GM18868 (cell line): ENCODE measurements at regions not wholly inside any gene's neighbourhood (a gene's known extent, or its start where the extent isn't known, plus 50 kb on each side); places are given as distances from the start of the nearest gene placed in this dataset.
"Not testable (repeated sequence)": the region's sequence is repeated elsewhere in the genome, so short reads cannot be mapped to it uniquely, and the experiment has no call there.

Source experiments
- ATAC-seq: cut with Tn5 transposase; IDR thresholded peaks from one replicate; pipeline ENCODE4 v1.9.1; 2021; ENCODE audit warnings: mild to moderate bottlenecking, moderate library complexity; ENCODE audit not compliant: unreplicated experiment

DNA sequence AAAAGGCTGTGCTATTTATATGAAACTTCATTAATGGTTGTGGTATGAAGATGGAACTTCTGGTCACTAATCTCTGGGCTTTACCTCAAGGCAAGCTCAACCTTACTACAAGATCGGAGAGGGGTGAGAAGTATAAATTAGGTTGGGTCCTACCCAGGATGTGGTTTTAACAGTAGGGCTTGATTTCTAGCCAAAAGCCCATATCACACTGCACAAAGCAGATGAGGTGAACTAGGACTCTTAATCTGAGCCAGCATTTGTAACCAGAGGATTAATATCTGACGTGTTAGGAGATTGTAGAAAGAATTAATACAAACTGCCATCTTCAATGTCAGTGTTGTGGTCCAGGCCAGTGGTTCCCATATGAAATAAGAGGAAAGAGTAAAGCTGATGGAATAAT, 86.4 kb upstream of the RGPD4 start:
- ATAC-seq = no peak

DNA sequence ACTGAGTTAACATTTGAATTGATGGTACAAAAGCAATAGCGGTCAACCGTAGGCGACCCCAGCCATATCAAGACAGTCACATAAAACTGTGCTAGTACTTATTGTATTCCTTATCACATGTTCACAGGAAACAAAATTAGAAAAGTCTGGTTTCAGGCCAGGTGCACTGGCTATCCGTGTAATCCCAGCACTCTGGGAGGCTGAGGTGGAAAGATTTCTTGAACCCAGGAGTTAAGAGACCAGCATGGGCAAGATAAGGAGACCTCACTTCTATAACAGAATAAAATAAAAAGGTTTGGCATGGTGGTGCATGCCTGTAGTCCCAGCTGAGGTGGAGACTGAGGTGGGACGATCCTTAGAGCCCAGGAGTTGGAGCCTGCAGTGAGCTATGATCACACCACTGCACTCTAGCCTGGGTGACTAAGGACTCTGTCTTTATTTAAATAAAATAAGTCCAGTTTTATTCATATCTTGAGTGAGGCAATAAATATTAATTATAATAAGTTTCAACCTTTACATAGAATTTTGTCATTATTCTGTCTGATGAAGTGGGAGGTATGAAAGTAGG, 84.1 kb upstream of the RGPD4 start:
- ATAC-seq = no peak

DNA sequence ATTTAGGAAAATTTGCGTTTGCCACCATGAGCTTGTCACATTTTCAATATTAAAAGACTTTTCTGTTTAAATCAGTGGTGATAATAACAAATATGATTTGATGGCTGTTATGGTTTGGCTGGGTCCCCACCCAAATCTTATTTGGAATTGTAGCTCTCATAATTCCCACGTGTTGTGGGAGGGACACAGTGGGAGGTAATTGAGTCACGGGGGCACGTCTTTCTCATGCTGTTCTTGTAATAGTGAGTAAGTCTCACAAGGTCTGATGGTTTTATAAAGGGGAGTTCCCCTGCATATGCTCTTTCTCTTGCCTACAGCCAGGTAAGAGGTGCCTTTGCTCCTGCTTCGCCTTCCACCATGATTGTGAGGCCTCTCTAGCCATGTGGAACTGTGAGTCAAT, 83.4 kb upstream of the RGPD4 start:
- ATAC-seq = no peak

DNA sequence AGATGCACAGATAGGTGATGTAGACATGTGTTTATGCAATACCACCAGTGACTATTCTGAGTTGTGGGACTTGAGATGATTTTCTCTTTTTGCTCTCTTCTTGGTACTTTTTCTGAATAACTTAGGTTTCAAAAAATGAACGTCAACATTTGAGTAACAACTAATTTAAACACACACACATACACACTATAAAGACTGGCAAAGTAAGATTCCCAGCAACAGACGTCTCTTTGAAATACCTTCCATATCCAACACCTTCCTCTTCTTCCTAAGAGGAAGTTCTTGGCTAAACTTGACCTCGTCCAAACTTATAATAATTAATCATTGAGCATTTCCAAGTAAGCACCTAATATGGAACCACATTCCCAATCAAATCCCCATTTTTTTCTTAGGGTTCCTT, 81.6 kb upstream of the RGPD4 start:
- ATAC-seq = no peak

DNA sequence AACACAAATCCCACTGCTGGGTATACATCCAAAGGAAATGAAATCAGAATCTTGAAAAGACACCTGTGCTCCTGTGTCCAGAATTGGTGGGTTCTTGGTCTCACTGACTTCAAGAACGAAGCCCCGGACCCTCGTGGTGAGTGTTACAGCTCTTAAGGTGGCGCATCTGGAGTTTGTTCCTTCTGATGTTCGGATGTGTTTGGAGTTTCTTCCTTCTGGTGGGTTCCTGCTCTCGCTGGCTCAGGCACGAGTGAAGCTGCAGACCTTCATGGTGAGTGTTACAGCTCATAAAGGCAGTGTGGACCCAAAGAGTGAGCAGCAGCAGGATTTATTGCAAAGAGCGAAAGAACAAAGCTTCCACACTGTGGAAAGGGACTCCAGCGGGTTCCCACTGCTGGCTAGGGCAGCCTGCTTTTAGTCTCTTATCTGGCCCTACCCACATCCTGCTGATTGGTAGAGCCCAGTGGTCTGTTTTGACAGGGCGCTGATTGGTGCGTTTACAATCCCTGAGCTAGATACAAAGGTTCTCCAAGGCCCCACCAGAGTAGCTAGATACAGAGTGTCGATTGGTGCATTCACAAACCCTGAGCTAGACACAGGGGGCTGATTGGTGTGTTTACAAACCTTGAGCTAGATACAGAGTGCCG, 80.0 kb upstream of the RGPD4 start:
- not testable (repeated sequence) for ATAC-seq

DNA sequence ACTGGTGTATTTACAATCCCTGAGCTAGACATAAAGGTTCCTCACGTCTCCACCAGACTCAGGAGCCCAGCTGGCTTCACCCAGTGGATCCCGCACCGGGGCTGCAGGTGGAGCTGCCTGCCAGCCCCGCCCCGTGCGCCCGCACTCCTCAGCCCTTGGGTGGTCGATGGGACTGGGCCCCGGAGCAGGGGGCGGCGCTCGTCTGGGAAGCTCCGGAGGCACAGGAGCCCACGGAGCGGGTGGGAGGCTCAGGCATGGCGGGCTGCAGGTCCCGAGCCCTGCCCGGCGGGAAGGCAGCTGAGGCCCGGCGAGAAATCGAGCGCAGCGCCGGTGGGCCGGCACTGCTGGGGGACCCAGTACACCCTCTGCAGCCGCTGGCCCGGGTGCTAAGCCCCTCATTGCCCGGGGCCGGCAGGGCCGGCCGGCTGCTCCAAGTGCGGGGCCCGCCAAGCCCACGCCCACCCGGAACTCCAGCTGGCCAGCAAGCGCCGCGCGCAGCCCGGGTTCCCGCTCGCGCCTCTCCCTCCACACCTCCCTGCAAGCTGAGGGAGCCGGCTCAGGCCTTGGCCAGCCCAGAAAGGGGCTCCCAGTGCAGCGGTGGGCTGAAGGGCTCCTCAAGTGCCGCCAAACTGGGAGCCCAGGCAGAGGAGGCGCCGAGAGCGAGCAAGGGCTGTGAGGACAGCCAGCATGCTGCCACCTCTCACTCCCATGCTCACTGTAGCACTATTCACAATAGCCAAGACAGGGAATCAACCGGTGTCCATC, 79.3 kb upstream of the RGPD4 start:
- not testable (repeated sequence) for ATAC-seq

DNA sequence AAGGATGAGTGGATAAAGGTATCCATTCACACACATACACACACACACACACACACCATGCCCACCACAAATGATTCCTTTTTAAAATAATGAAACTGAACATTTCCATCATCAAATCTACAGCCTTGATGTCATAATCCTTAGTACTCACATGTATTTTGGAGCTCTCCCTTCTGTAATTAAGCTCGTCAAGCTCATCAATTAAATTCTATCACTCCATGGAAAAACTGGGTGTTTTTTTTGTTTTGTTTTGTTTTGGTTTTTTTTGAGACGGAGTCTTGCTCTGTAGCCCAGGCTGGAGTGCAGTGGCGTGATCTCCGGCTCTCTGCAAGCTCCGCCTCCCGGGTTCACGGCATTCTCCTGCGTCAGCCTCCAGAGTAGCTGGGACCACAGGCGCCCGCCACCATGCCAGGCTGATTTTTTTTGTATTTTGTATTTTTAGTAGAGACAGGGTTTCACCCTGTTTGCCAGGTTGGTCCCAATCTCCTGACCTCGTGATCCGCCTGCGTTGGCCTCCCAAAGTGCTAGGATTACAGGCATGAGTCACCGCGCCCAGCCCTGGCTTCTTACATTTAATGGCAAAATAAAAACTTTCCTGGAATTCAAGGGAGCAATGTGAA, 78.6 kb upstream of the RGPD4 start:
- no peak for ATAC-seq

DNA sequence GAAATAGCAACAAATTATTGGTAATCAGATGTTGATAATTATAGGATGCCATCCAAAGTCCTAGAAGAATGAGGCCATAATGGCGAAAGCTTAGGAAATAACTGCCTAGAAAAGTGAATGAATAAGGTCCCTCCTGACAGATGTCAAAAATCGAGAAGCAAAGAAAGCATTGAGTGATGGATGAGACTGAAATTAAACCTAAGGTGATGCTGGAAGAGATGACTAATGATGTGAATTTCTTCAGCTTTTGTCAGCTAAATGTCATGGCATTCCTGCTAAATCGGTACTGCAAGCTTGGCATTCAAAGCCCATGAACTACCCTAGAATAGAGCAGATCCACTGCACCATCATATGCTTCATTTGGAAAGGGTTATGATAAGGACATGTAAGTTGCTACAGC, 74.8 kb upstream of the RGPD4 start:
- no peak for ATAC-seq

GRCh38 chr2:107753806-107754205, 72.9 kb upstream of the RGPD4 start:
- ATAC-seq = not testable (repeated sequence)

GRCh38 chr2:107757223-107757622, 69.5 kb upstream of the RGPD4 start:
- ATAC-seq = no peak

DNA sequence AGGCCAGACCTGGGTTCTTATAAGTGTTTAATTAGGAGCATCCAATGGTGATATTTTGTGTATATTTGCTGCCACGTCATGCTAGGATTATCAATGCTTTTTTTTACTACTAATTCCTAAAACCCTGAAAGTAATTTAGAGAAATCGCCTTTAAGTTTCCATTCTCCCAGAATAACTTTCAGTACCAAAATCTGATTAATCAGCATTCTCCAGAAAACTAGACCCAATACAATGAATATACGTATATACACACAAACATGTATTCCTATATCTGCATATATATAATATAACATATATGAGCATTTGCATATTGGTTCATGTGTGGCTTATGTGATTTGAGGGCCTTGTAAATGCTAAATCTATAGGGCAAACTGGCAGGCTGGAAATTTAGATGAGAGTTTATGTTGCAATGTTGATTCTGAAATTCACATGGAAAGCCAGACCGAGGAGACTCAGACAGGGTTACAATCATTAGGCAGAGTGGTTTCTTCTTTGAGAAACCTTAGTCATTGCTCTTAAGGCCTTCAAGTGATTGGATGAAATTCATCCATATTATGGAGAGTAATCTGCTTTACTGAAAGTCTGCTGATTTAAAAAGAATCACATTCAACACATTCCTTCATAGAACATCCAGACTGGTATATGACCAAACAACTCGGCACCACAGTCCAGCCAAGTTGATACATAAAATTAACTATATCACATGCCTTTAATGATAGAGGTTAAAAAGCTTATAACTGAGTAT, 65.9 kb upstream of the RGPD4 start:
- no peak for ATAC-seq

GRCh38 chr2:107772353-107772752, 54.3 kb upstream of the RGPD4 start:
- no peak for ATAC-seq

- no peak for ATAC-seq
Observed at GRCh38 chr2:107775211-107775610, 51.5 kb upstream of the RGPD4 start.

DNA sequence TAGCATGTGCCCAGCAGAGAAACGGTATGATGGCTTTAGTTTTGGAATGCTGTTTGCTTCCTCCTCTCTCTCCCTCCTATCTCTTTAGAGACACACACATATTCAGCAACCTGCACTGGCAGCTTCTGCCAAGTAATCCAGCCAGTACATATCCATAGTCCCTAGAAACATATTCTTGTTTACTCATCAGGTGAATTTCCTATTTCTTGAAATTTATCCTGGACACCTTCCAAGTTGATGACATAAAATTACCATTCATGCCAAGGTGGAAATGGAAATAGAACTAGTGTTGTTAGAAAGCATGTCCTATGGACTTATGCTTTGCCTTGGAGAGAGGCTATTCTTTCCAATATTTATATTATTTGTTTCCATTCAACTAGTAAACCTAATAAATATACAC, 50.9 kb upstream of the RGPD4 start:
- ATAC-seq = no peak

DNA sequence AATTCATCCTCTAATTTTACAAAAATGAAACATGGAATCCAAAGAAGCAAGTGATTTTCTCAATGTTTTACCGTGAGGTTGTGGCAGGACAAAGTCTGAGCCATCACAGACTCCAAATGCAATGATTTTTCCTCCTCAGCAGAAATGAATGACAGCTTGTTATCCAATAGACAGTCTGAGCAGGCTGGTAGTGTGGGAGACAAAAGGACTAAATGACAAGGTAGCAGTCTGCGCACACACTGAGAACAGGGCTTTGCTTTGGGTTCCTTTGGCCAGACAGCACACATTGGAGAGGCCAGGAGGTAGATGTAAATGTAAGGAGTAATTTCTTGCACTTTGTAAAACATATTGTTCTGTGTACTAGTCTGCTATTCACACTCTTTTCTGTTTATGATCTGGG, 50.3 kb upstream of the RGPD4 start:
- no peak for ATAC-seq
